Natural killer cell (primary cell): ENCODE measurements at regions not wholly inside any gene's neighbourhood (a gene's known extent, or its start where the extent isn't known, plus 50 kb on each side); places are given as distances from the start of the nearest gene placed in this dataset.

Experiments
- ATAC-seq, 3 donors: fragments of 150-1000 bp in 2 of 3; fragments of 200-7000 bp in 1 of 3; cut with Tn5 transposase; 1 replicate in 1 of 3; 2 replicates in 2 of 3; pipeline ENCODE4 v1.10.0; 2021; ENCODE audit warnings: mild to moderate bottlenecking in 2 of 3, moderate library complexity in 2 of 3
- DNase-seq, 2 donors: peaks; one replicate each; pipeline versions ENCODE4 v3.0.0 to v3.0.0-alpha.2; 2013 to 2021; ENCODE audit warnings: mixed read lengths in 1 of 2
- H3K27ac ChIP-seq: one replicate; pipeline ENCODE4 v1.5.1; 2013; ENCODE audit warnings: mild to moderate bottlenecking, low read length
- H3K27me3 ChIP-seq: one replicate; pipeline ENCODE4 v1.6.1; 2013; ENCODE audit warnings: low read length; ENCODE audit not compliant: control insufficient read depth, insufficient read depth
- H3K36me3 ChIP-seq: one replicate; pipeline ENCODE4 v1.6.1; 2013; ENCODE audit warnings: low read length; ENCODE audit not compliant: control insufficient read depth, insufficient read depth
- H3K4me1 ChIP-seq: one replicate; pipeline ENCODE4 v1.6.1; 2013; ENCODE audit warnings: low read length; ENCODE audit not compliant: control insufficient read depth, insufficient read depth
- H3K4me3 ChIP-seq: one replicate; pipeline ENCODE4 v1.5.1; 2013; ENCODE audit warnings: low read length
- H3K9me3 ChIP-seq: one replicate; pipeline ENCODE4 v1.6.1; 2013; ENCODE audit warnings: low read length; ENCODE audit not compliant: control insufficient read depth, insufficient read depth
- H3K27ac Mint-ChIP-seq, 2 donors: one replicate each; pipeline ENCODE4 v1.8.0; 2022; ENCODE audit warnings: mild to moderate bottlenecking in 2 of 2, mixed read lengths in 2 of 2, moderate library complexity in 1 of 2
- H3K27me3 Mint-ChIP-seq, 2 donors: one replicate each; pipeline ENCODE4 v1.8.0; 2022; ENCODE audit warnings: low read depth in 2 of 2, mixed read lengths in 2 of 2
- H3K36me3 Mint-ChIP-seq: one replicate; pipeline ENCODE4 v1.8.0; 2022; ENCODE audit warnings: mixed read lengths
- H3K4me1 Mint-ChIP-seq, 2 donors: one replicate each; pipeline ENCODE4 v1.8.0; 2022; ENCODE audit warnings: mixed read lengths in 2 of 2
- H3K4me3 Mint-ChIP-seq: one replicate; pipeline ENCODE4 v1.8.0; 2022; ENCODE audit warnings: mild to moderate bottlenecking, moderate library complexity, mixed read lengths
- H3K9me3 Mint-ChIP-seq, 2 donors: one replicate each; pipeline ENCODE4 v1.8.0; 2022; ENCODE audit warnings: mixed read lengths in 2 of 2
- CTCF ChIP-seq: fragments of 200-600 bp; IDR thresholded peaks from one replicate; pipeline ENCODE4 v1.8.0; 2022; ENCODE audit warnings: antibody characterized with exemption
- WGBS: methylation state at CpG from one replicate; pipeline ENCODE4 v1.1.7; 2013; ENCODE audit warnings: missing lambda C conversion rate; ENCODE audit not compliant: insufficient coverage; 5-methylcytosine and 5-hydroxymethylcytosine counted together
- intact Hi-C: fragments of 100-400 bp; cut with micrococcal nuclease; formaldehyde crosslinking; loops from one replicate; pipeline ENCODE4 v1.14.2; 2022

- ATAC-seq = no peak
- Mint-ChIP-seq H3K36me3 (no peaks in the 10 kb centered on the region), H3K27me3 (peaks cover 4 to 7% of the 10 kb centered on the region in 2 donors), H3K27ac (no peak overlapping the region), H3K4me3 (no peak overlapping the region), H3K4me1 (no peaks in the 10 kb centered on the region), H3K9me3 (no peaks in the 10 kb centered on the region)
- intact Hi-C loops = no loop called here
- DNase-seq = no peak
- no peak for TF ChIP-seq CTCF
- 89% methylated on average over 5 of the region's 7 CpGs for WGBS
- H3K27ac ChIP-seq = no peak overlapping the region
- no peaks in the 10 kb centered on the region for H3K4me1 ChIP-seq
- H3K27me3 ChIP-seq = no peaks in the 10 kb centered on the region
- H3K9me3 ChIP-seq = no peaks in the 10 kb centered on the region
- H3K36me3 ChIP-seq = no peaks in the 10 kb centered on the region
- H3K4me3 ChIP-seq = no peak overlapping the region
Observed at GRCh38 chr2:190765386-190766173, 115.0 kb upstream of the GLS start.

- H3K27me3 Mint-ChIP-seq = peaks cover 4 to 6% of the 10 kb centered on the region in 2 donors
- 89% methylated on average over 3 of the region's 3 CpGs for WGBS
Observed at GRCh38 chr2:190766174-190766572, 114.4 kb upstream of the GLS start.

GRCh38 chr2:190766595-190766994, 114.0 kb upstream of the GLS start:
- peaks cover 4 to 6% of the 10 kb centered on the region in 2 donors for H3K27me3 Mint-ChIP-seq
- no peaks in the 10 kb centered on the region for H3K36me3 ChIP-seq
- no peak overlapping the region for H3K27ac Mint-ChIP-seq
- H3K4me1 Mint-ChIP-seq = no peaks in the 10 kb centered on the region
- no peak for TF ChIP-seq CTCF
- no peaks in the 10 kb centered on the region for H3K4me1 ChIP-seq
- intact Hi-C loops = no loop called here
- no peak overlapping the region for H3K27ac ChIP-seq
- no peaks in the 10 kb centered on the region for H3K36me3 Mint-ChIP-seq
- H3K9me3 Mint-ChIP-seq = no peaks in the 10 kb centered on the region
- H3K9me3 ChIP-seq = no peaks in the 10 kb centered on the region
- no peak for DNase-seq
- H3K4me3 Mint-ChIP-seq = no peak overlapping the region
- WGBS = 65% methylated on average over 2 of the region's 2 CpGs
- no peak for ATAC-seq
- no peak overlapping the region for H3K4me3 ChIP-seq
- no peaks in the 10 kb centered on the region for H3K27me3 ChIP-seq

More at GRCh38 chr2:190766174-190766572, 114.4 kb upstream of the GLS start:
- ATAC-seq (no peak), DNase-seq (no peak)
- intact Hi-C loops = no loop called here
- H3K4me3 ChIP-seq = no peak overlapping the region
- no peaks in the 10 kb centered on the region for H3K36me3 ChIP-seq
- no peaks in the 10 kb centered on the region for H3K36me3 Mint-ChIP-seq
- no peaks in the 10 kb centered on the region for H3K4me1 ChIP-seq
- no peaks in the 10 kb centered on the region for H3K9me3 Mint-ChIP-seq
- H3K27ac ChIP-seq = no peak overlapping the region
- H3K4me1 Mint-ChIP-seq = no peaks in the 10 kb centered on the region
- TF ChIP-seq CTCF = no peak
- H3K9me3 ChIP-seq = no peaks in the 10 kb centered on the region
- H3K27ac Mint-ChIP-seq = no peak overlapping the region
- no peaks in the 10 kb centered on the region for H3K27me3 ChIP-seq
- H3K4me3 Mint-ChIP-seq = no peak overlapping the region

DNA sequence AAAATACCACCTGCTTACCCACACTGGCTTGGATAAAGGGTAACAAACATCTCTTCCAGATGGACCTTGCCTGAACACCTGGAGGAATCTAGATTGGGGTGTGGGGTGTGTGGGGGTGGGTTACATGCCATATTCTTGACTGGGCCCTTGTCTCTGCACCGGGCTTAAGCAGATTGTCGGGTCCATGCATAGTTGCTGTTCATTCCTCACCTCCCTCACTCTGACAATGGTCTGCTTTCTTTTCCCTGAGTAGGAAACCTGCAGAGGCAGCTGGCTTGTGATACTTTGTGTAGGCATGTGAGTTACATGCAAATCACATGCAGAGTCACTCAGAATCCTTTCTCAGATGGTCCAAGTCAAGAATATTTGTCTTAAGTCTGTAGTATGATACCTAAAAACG, 112.8 kb upstream of the GLS start:
- no peaks in the 10 kb centered on the region for H3K36me3 Mint-ChIP-seq
- H3K9me3 ChIP-seq = no peaks in the 10 kb centered on the region
- H3K4me3 ChIP-seq = no peak overlapping the region
- no peak overlapping the region for H3K27ac Mint-ChIP-seq
- 100% methylated on average over 1 of the region's 3 CpGs for WGBS
- no peaks in the 10 kb centered on the region for H3K9me3 Mint-ChIP-seq
- ATAC-seq = no peak
- no peaks in the 10 kb centered on the region for H3K27me3 ChIP-seq
- DNase-seq = no peak
- no peaks in the 10 kb centered on the region for H3K4me1 Mint-ChIP-seq
- no peak for TF ChIP-seq CTCF
- no peak overlapping the region for H3K27ac ChIP-seq
- H3K27me3 Mint-ChIP-seq = no peaks in the 10 kb centered on the region
- no peak overlapping the region for H3K4me3 Mint-ChIP-seq
- H3K36me3 ChIP-seq = no peaks in the 10 kb centered on the region
- intact Hi-C loops = no loop called here
- no peaks in the 10 kb centered on the region for H3K4me1 ChIP-seq
